GM23338 (cell line): ENCODE measurements at regions not wholly inside any gene's neighbourhood (a gene's known extent, or its start where the extent isn't known, plus 50 kb on each side); places are given as distances from the start of the nearest gene placed in this dataset.

Experiments
- ATAC-seq: fragments of 200-7000 bp; cut with Tn5 transposase; 3 replicates; pipeline ENCODE4 v1.9.1; 2020
- DNase-seq: peaks from one replicate; pipeline ENCODE4 v3.0.0-alpha.2; 2015; ENCODE audit warnings: low spot score
- H2AFZ ChIP-seq: fragments of 200-600 bp; sonication (generic); 2 replicates; pipeline ENCODE4 v1.8.0; 2016; ENCODE audit warnings: antibody characterized with exemption, mild to moderate bottlenecking, moderate library complexity
- H3F3A ChIP-seq: fragments of 200-600 bp; sonication (generic); replicated peaks from 2 replicates; pipeline ENCODE4 v1.8.0; 2017; ENCODE audit warnings: antibody characterized with exemption, mixed run types, low read depth
- H3K27ac ChIP-seq: fragments of 200-600 bp; sonication (generic); 2 replicates; pipeline ENCODE4 v1.6.1; 2016; ENCODE audit warnings: low read depth
- H3K27me3 ChIP-seq: fragments of 200-600 bp; sonication (generic); 2 replicates; pipeline ENCODE4 v1.8.0; 2016; ENCODE audit warnings: mild to moderate bottlenecking, mixed run types, moderate library complexity; ENCODE audit not compliant: insufficient read depth
- H3K36me3 ChIP-seq: fragments of 200-600 bp; sonication (generic); 2 replicates; pipeline ENCODE4 v1.8.0; 2016; ENCODE audit warnings: mild to moderate bottlenecking; ENCODE audit not compliant: insufficient read depth
- H3K4me1 ChIP-seq: fragments of 200-600 bp; sonication (generic); 2 replicates; pipeline ENCODE4 v1.8.0; 2016; ENCODE audit warnings: mild to moderate bottlenecking, moderate library complexity; ENCODE audit not compliant: insufficient read depth
- H3K4me2 ChIP-seq: fragments of 200-600 bp; sonication (generic); 2 replicates; pipeline ENCODE4 v1.7.1; 2017; ENCODE audit warnings: mixed run types
- H3K4me3 ChIP-seq: fragments of 200-600 bp; sonication (generic); 2 replicates; pipeline ENCODE4 v1.6.1; 2016; ENCODE audit warnings: mixed run types
- H3K79me2 ChIP-seq: fragments of 200-600 bp; sonication (generic); replicated peaks from 2 replicates; pipeline ENCODE4 v1.8.0; 2017; ENCODE audit warnings: mild to moderate bottlenecking; ENCODE audit not compliant: insufficient read depth
- H3K9me2 ChIP-seq: fragments of 200-600 bp; sonication (generic); 2 replicates; pipeline ENCODE4 v1.8.0; 2017; ENCODE audit not compliant: insufficient read depth
- H4K20me1 ChIP-seq: fragments of 200-600 bp; sonication (generic); replicated peaks from 2 replicates; pipeline ENCODE4 v1.8.0; 2017; ENCODE audit warnings: mild to moderate bottlenecking; ENCODE audit not compliant: insufficient read depth
- H3K27ac Mint-ChIP-seq: 2 replicates; pipeline ENCODE4 v1.8.0; 2020; ENCODE audit warnings: inconsistent platforms, mild to moderate bottlenecking, moderate library complexity, mixed read lengths
- H3K27me3 Mint-ChIP-seq: 3 replicates; pipeline ENCODE4 v1.8.0; 2022; ENCODE audit warnings: low read depth, mild to moderate bottlenecking, moderate library complexity, mixed read lengths, inconsistent platforms; ENCODE audit not compliant: insufficient read depth, poor library complexity
- H3K36me3 Mint-ChIP-seq: 3 replicates; pipeline ENCODE4 v1.8.0; 2021; ENCODE audit warnings: low read depth, mild to moderate bottlenecking, inconsistent platforms, moderate library complexity, mixed read lengths
- H3K4me1 Mint-ChIP-seq: 3 replicates; pipeline ENCODE4 v1.8.0; 2020; ENCODE audit warnings: mild to moderate bottlenecking, inconsistent platforms, mixed read lengths
- H3K4me3 Mint-ChIP-seq: 3 replicates; pipeline ENCODE4 v1.8.0; 2021; ENCODE audit warnings: moderate library complexity, mild to moderate bottlenecking, inconsistent platforms, mixed read lengths
- H3K9me3 Mint-ChIP-seq: 3 replicates; pipeline ENCODE4 v1.8.0; 2020; ENCODE audit warnings: moderate library complexity, mild to moderate bottlenecking, inconsistent platforms, mixed read lengths
- EZH2 ChIP-seq: fragments of 200-600 bp; sonication (generic); IDR thresholded peaks from one replicate; pipeline ENCODE4 v1.8.0; 2017; ENCODE audit warnings: antibody characterized with exemption, mild to moderate bottlenecking, low read depth; ENCODE audit not compliant: unreplicated experiment
- EZH2phosphoT487 ChIP-seq: fragments of 200-600 bp; sonication (generic); IDR thresholded peaks from one replicate; pipeline ENCODE4 v1.8.1; 2018; ENCODE audit warnings: antibody characterized with exemption; ENCODE audit not compliant: unreplicated experiment
- JUNB ChIP-seq: IDR thresholded peaks from one replicate; pipeline ENCODE4 v1.6.1; 2016; ENCODE audit warnings: antibody characterized with exemption; ENCODE audit not compliant: unreplicated experiment
- REST ChIP-seq: IDR thresholded peaks from one replicate; pipeline ENCODE4 v1.6.1; 2018; ENCODE audit warnings: antibody characterized with exemption; ENCODE audit not compliant: unreplicated experiment
- STAT1 ChIP-seq: IDR thresholded peaks from one replicate; pipeline ENCODE4 v1.6.1; 2016; ENCODE audit warnings: antibody characterized with exemption; ENCODE audit not compliant: unreplicated experiment
- ZNF114 ChIP-seq: fragments of 250-450 bp; sonication (Bioruptor Pico); IDR thresholded peaks from 2 replicates; pipeline ENCODE4 v1.5.0; 2020; ENCODE audit warnings: mild to moderate bottlenecking, moderate library complexity
- TF ChIP-seq, protein P1 (sequence below), 2 experiments: fragments of 200-600 bp in 1 of 2; sonication (generic) in 1 of 2; conservative IDR thresholded peaks; 2 replicates each; pipeline versions ENCODE4 v1.5.1 to v1.6.1; 2016 to 2017; ENCODE audit warnings: antibody characterized with exemption in 2 of 2, low read depth in 2 of 2, mild to moderate bottlenecking in 2 of 2, moderate library complexity in 1 of 2

DNA sequence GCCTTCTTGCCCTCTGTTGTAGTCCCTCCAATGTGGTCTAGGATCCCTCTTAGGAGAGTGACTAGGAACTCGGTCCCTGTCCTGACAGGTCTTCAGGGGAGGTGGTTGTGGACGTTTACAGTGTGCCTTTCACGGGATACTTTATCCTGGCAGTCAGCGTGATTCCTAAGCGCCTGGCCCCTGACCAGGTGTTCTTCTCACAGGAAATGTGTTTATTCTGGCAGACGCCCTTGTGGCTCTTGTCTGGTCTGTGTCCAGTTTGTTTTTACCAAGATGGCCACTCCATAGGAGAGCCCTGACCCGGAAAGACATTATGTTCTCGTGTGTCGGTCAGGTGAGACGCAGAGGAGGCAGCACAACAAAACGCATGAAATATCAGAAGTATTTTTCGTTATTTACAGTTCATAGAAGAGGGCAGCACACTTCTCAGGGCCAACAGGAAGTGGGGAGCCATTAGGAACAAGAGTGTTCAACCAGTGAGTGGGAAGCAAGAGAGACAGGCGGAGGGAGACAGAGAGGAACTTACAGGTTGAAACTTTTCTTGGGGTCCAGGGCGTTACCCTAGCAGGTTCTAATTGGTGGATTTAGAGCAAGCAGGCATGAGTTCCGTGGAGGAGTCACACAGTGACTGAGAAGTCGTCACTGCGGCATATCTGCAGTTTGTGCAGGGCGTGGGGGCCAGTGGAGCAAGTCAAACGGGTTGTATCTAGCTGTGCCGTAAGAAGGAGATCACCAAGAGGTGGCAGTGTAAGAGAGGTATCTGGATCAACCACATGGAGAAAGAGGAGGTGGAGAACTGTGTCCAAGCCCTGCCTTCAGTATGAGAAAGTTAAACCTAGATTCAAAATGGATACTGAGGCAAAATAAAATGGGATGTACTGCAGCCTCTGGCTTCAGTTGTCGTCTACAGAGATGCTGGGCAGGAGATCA lies 412.9 kb downstream of the ZSWIM6 start:
- no peaks in the 10 kb centered on the region for H4K20me1 ChIP-seq
- no peaks in the 10 kb centered on the region for H3K9me2 ChIP-seq
- H3K27me3 ChIP-seq: no peaks in the 10 kb centered on the region
- H2AFZ ChIP-seq: peak overlapping the region; percentile 38; the same call in 1 of the 2 replicates
- no peaks in the 10 kb centered on the region for H3K36me3 ChIP-seq
- Mint-ChIP-seq H3K4me1 (peaks cover 18% of the 10 kb centered on the region), H3K27ac (no peak overlapping the region), H3K27me3 (peaks cover 3% of the 10 kb centered on the region), H3K36me3 (no peaks in the 10 kb centered on the region), H3K4me3 (no peak overlapping the region), H3K9me3 (no peaks in the 10 kb centered on the region)
- peak; percentile 73 for ATAC-seq
- no peaks in the 10 kb centered on the region for H3K4me1 ChIP-seq
- no peaks in the 10 kb centered on the region for H3F3A ChIP-seq
- no peaks in the 10 kb centered on the region for H3K79me2 ChIP-seq
- no peak overlapping the region for H3K4me2 ChIP-seq
- H3K27ac ChIP-seq: no peak overlapping the region
- no peak overlapping the region for H3K4me3 ChIP-seq
- no peak for DNase-seq
- TF ChIP-seq, protein P1, sequence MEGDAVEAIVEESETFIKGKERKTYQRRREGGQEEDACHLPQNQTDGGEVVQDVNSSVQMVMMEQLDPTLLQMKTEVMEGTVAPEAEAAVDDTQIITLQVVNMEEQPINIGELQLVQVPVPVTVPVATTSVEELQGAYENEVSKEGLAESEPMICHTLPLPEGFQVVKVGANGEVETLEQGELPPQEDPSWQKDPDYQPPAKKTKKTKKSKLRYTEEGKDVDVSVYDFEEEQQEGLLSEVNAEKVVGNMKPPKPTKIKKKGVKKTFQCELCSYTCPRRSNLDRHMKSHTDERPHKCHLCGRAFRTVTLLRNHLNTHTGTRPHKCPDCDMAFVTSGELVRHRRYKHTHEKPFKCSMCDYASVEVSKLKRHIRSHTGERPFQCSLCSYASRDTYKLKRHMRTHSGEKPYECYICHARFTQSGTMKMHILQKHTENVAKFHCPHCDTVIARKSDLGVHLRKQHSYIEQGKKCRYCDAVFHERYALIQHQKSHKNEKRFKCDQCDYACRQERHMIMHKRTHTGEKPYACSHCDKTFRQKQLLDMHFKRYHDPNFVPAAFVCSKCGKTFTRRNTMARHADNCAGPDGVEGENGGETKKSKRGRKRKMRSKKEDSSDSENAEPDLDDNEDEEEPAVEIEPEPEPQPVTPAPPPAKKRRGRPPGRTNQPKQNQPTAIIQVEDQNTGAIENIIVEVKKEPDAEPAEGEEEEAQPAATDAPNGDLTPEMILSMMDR (conservative IDR thresholded peaks at IDR 0.05; ENCODE audit: low read depth in 2 of 2): peak in 1 of 2 experiments; percentile 58; a peak in 2 of 4 replicates
- TF ChIP-seq ZNF114 (CRISPR knock-in tag): no peak
- TF ChIP-seq JUNB: no peak

DNA sequence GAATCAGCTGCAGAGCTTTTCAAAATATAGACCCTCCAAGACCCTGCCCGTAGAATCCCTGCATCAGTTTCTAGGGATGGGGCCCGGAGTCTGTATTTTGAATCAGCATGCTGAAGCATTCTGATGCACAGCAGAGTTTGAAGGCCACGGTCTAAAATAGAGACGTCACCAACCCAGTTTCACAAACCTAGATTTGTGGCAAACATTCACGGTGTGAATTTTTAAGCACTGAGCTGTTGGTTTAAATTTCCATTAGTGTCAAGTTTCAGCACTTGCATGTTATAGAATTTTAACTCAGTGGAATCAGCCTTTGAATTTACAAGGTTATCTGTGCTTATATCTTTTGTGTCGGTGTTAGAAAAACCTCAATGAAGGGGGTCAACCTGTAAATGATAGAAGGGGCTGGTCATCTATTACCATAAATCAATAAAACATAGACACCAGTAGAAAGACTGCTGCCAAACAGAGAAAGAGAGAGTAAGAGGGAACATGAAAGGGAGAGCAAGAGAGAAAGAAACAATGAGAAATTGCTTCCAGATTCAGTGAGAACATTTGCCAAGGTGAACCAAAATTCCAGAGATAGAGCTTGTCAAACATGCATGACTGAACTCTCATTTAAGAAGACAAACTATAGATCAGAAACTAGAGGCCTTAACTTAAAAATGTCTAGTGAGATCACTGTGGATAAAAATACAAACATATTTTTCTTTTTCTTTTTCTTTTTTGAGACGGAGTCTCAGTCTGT lies 414.9 kb downstream of the ZSWIM6 start:
- Mint-ChIP-seq H3K36me3 (no peaks in the 10 kb centered on the region), H3K4me3 (no peak overlapping the region), H3K27me3 (peaks cover 3% of the 10 kb centered on the region), H3K4me1 (peaks cover 18% of the 10 kb centered on the region), H3K27ac (no peak overlapping the region), H3K9me3 (no peaks in the 10 kb centered on the region)
- Histone ChIP-seq H3K79me2 (no peaks in the 10 kb centered on the region), H3K9me2 (0 out of 2 replicates have a peak, but pooled peaks cover 2% of the 10 kb centered on the region), H2AFZ (no peak overlapping the region), H3K4me2 (no peak overlapping the region), H3K4me3 (no peak overlapping the region), H3K36me3 (no peaks in the 10 kb centered on the region), H3K27me3 (no peaks in the 10 kb centered on the region), H3K4me1 (no peaks in the 10 kb centered on the region), H4K20me1 (no peaks in the 10 kb centered on the region), H3F3A (no peaks in the 10 kb centered on the region), H3K27ac (no peak overlapping the region)
- DNase-seq (no peak), ATAC-seq (no peak)
- TF ChIP-seq REST: no peak
- TF ChIP-seq STAT1: no peak
- no peak for TF ChIP-seq EZH2
- no peak for TF ChIP-seq EZH2phosphoT487
